NCI-H146 treated with DMSO at 0.1 percent for 48 hours (cell line): ENCODE measurements at regions not wholly inside any gene's neighbourhood (a gene's known extent, or its start where the extent isn't known, plus 50 kb on each side); places are given as distances from the start of the nearest gene placed in this dataset.

Experiments used
- DNase-seq: peaks from one replicate; lab custom pipeline; 2025; ENCODE audit not compliant: unreplicated experiment; lab: John Stamatoyannopoulos, UW

GRCh38 chr1:188367661-188368060, 1538.9 kb downstream of the PLA2G4A start:
- DNase-seq: no peak

DNA sequence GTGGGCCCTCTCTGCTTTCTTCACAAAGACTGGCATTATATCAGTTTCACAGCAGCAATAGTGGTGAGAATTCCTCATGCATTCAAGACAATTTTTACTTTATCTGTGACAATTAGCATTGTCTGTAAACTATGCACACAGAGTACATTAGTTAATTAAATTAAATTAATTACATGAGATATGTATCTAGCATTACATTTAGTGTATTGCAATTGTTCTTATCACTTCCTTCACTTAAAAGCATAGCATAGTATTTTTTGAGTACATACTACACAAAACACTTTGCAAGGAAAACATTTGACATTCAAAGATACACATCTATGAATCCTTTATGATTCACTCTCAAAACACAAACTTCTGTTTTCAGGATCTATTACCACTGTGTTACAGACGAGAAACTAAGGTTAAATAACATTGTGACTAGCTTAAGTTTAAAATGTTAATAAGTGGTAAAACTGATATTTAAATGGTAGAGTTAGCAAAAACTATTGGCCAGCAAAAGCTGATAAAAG, 1542.6 kb downstream of the PLA2G4A start:
- DNase-seq: no peak

DNA sequence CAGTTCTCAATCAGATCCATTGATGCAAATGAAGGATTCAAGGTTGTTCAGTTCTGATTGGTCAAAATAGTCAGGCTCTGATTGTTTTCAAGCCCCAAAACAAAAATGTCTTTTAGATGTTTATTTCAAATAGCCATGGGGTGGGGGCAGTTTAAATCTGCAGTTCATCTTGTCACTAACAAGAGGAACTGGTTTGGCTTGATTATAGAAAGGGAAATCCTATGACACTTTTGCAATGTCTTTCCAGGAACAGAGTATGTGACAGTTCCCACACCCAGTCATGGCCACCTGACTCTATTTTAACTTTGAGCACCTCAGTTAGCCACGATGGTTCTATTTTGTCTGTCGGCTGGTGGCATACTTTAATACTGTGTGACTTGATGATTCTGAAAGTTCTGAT, 1544.1 kb downstream of the PLA2G4A start:
- DNase-seq: no peak

- DNase-seq: no peak
Observed at GRCh38 chr1:188382851-188383250, 1554.1 kb downstream of the PLA2G4A start.

- DNase-seq: no peak
Observed at GRCh38 chr1:188386161-188386560, 1557.4 kb downstream of the PLA2G4A start.

DNA sequence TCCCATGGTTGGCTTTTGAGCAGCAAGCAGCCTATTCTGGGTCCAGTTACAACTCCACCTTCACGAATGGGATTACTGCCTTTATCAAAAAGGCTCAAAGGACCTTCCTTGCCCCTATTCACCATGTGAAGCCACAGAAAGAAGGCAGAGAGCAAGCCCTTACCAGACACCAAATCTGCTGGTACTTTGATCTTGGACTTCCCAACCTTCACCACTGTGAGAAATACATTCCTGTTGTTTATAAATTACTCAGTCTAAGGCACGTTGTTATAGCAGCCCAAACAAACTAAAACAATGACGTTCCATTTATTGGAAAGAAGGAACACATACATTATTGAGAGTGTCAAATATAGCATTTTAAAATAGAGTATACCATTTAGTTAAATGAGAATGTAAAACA, 1557.9 kb downstream of the PLA2G4A start:
- DNase-seq: no peak

- no peak for DNase-seq
Observed at GRCh38 chr1:188394677-188395076, 1565.9 kb downstream of the PLA2G4A start.

DNA sequence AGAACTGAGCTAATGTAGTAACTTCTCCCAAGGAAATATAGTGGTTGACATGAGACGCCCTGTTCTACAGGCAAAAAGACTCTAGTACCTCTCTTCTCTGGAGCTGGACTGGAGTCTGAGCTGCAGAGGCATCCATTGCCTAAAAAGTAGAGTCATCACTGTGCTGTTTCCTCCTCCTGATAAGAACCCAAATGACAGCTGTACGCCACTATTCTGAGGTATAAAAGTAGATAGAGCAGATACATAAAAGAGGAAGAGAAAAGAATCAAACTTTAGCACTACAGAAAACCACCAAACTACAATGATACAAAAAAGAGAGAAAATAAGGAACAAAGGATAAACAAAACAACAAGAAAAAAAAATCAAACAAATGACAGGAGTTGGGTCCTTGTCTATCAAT, 1568.8 kb downstream of the PLA2G4A start:
- DNase-seq: no peak

DNA sequence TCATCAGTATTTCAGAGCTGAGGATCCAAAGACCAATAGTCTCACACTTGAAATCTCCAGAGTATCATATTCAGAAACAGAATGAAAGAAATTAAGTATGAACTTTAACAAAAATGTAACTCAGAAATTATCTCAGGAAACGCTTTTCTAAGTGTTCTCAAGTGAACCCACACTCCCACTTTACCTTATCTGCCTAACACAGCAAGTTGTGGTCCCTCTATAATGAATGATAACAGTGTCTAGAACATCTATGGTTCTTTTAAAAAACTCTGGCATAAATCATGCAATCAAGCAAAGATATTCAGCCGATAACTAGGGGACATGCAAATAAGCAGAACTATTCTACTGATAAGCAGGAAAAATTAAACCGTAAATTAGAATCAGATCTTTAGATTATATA, 1574.2 kb downstream of the PLA2G4A start:
- DNase-seq: no peak

GRCh38 chr1:188406636-188407035, 1577.9 kb downstream of the PLA2G4A start:
- no peak for DNase-seq

- no peak for DNase-seq
Observed at GRCh38 chr1:188420177-188420576, 1591.4 kb downstream of the PLA2G4A start.

GRCh38 chr1:188423073-188423472, 1594.3 kb downstream of the PLA2G4A start:
- no peak for DNase-seq

- no peak for DNase-seq
Observed at GRCh38 chr1:188424176-188424575, 1595.4 kb downstream of the PLA2G4A start.

- DNase-seq: no peak
Observed at GRCh38 chr1:188425687-188426086, 1596.9 kb downstream of the PLA2G4A start.

- no peak for DNase-seq
Observed at GRCh38 chr1:188426561-188426960, 1597.8 kb downstream of the PLA2G4A start.

GRCh38 chr1:188427642-188428041, 1598.9 kb downstream of the PLA2G4A start:
- DNase-seq: no peak

DNA sequence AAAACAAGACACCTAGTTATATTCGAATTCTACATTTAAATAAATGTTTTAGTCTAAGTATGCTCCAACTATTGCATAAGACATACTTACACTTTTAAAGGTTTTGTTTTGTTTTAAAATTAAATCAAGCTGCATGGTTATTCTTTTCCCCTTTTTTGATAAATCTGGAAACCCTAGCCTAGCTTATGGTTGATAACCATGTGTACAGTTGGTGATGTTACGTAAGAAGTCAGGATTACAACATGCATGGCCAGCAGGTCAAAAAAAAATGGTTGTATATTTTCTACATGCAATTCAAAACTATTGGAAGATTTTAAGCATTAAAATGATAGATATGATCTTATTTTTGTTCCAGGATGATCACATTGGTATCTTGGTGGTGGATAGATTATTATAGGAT, 1600.6 kb downstream of the PLA2G4A start:
- no peak for DNase-seq

- DNase-seq: no peak
Observed at GRCh38 chr1:188432427-188432826, 1603.7 kb downstream of the PLA2G4A start.

DNA sequence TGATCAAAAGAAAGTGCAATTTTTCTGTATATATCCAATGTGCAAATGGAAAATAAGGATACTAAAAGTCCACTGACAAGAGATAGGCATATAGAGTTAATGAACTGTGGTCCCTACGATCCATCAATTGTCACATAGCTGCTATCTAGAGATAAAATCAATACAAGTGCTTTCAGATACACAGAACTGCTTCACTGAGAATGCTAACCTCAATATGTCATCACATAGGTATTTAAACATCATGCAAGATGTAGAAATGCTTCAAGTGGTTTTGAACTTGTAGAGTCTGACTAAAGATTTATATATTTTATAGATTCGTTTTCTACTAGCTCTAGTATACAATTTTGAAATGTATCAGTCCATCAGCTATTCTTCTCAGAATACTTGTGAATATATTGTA, 1604.7 kb downstream of the PLA2G4A start:
- no peak for DNase-seq

GRCh38 chr1:188444526-188444925, 1615.8 kb downstream of the PLA2G4A start:
- no peak for DNase-seq

GRCh38 chr1:188462837-188463236, 1634.1 kb downstream of the PLA2G4A start:
- DNase-seq: no peak

GRCh38 chr1:188463919-188464318, 1635.2 kb downstream of the PLA2G4A start:
- DNase-seq: no peak

- no peak for DNase-seq
Observed at GRCh38 chr1:188466539-188466938, 1637.8 kb downstream of the PLA2G4A start.

DNA sequence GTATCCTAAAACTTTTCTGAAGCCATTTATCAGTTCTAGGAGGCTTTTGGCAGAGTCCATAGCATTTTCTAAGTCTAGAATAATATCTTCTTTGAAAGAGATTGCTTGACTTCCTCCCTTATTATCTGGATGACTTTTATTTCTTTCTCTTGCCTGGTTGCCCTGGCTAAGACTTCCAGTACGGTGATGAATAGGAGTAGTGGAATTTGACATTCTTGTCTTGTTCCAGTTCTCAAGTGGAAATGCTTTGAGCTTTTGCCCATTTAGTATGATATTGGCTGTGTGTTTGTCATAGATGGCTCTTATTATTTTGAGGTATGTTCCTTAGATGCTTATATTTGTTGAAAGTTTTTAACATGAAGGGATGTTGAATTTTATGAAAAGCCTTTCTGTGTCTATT, 1647.9 kb downstream of the PLA2G4A start:
- DNase-seq: no peak
